ENCODE measurements at regions not wholly inside any gene's neighbourhood (a gene's known extent, or its start where the extent isn't known, plus 50 kb on each side); places are given as distances from the start of the nearest gene placed in this dataset.

DNA sequence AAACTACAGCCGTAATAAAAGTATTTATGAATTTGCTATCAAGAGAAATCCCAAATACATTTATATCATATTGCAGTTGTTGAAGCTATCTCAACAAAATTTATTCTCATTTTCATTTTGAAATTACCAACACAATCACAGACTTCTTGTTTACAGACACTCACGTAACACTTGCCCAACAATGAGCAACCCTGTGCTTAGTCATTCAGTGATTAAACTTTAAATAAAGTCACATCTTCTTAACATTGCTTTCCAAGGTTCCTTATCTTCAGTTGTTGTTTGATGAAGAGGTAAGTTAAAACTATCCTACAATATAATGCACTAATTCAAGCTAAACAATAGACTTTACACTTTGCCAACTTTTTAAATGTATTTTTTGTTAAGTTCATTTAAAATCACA lies 601.8 kb downstream of the SLC16A7 start:
- Histone ChIP-seq H3K27me3 (replicated peaks; ENCODE audit: insufficient read depth) (no peaks in the 10 kb centered on the region), H3K4me1 (ENCODE audit: control insufficient read depth in 1 of 2, low read depth in 2 of 2) (no peaks in the 10 kb centered on the region), H3K4me3 (no peak overlapping the region), H3K27ac (no peak overlapping the region), H3K36me3 (no peaks in the 10 kb centered on the region), H3K9me3 (no peaks in the 10 kb centered on the region)
- DNase-seq (ENCODE audit: low spot score) = no peak
- ATAC-seq (ENCODE audit: insufficient number of reproducible peaks, low FRiP score, low read depth) = no peak
- TF ChIP-seq, protein P1, sequence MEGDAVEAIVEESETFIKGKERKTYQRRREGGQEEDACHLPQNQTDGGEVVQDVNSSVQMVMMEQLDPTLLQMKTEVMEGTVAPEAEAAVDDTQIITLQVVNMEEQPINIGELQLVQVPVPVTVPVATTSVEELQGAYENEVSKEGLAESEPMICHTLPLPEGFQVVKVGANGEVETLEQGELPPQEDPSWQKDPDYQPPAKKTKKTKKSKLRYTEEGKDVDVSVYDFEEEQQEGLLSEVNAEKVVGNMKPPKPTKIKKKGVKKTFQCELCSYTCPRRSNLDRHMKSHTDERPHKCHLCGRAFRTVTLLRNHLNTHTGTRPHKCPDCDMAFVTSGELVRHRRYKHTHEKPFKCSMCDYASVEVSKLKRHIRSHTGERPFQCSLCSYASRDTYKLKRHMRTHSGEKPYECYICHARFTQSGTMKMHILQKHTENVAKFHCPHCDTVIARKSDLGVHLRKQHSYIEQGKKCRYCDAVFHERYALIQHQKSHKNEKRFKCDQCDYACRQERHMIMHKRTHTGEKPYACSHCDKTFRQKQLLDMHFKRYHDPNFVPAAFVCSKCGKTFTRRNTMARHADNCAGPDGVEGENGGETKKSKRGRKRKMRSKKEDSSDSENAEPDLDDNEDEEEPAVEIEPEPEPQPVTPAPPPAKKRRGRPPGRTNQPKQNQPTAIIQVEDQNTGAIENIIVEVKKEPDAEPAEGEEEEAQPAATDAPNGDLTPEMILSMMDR (IDR thresholded peaks at IDR 0.05) = no peak

DNA sequence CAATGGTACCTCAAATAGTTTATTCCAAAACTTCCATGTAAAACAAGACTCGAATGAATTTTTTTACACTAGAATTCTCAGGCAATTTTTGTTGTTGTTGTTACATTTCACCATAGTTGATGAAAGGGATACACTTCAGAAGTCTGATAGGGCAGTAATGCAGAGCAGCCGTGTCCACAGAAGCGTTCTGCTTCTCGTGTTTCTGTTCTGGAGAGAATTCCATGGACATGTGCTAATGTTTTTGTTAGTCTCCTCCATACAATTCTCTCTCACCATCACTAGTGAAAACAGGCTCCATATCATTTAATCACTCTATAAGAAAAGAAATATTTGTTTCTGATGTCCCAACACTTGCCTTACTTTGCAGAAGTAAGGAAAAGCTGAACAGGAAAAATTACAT lies 606.1 kb downstream of the SLC16A7 start:
- Histone ChIP-seq H3K27ac (no peak overlapping the region), H3K36me3 (no peaks in the 10 kb centered on the region), H3K27me3 (replicated peaks; ENCODE audit: insufficient read depth) (no peaks in the 10 kb centered on the region), H3K4me3 (no peak overlapping the region), H3K4me1 (ENCODE audit: control insufficient read depth in 1 of 2, low read depth in 2 of 2) (no peaks in the 10 kb centered on the region), H3K9me3 (no peaks in the 10 kb centered on the region)
- TF ChIP-seq, protein P1 (IDR thresholded peaks at IDR 0.05) = no peak
- DNase-seq (ENCODE audit: low spot score) (no peak), ATAC-seq (ENCODE audit: insufficient number of reproducible peaks, low FRiP score, low read depth) (no peak)

DNA sequence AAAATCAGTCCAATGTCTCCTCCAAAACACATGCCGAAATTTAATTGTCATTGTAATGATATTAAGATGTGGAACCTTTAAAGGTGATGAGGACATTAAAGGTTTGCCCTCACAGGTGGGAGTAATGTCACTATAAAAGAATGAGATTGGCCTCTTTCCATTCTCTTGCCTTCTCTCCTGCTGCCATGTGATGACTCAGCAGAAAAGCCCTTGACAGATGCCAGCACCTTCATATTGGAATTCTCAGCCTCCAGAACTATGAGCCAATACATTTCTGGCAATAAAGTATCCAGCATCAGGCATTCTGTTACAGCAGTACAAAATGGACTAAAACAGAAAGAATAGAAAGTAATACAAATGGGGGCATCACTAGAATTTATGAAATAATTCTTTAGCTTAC lies 609.7 kb downstream of the SLC16A7 start:
- TF ChIP-seq, protein P1 (IDR thresholded peaks at IDR 0.05) = no peak
- DNase-seq (ENCODE audit: low spot score) = no peak

DNA sequence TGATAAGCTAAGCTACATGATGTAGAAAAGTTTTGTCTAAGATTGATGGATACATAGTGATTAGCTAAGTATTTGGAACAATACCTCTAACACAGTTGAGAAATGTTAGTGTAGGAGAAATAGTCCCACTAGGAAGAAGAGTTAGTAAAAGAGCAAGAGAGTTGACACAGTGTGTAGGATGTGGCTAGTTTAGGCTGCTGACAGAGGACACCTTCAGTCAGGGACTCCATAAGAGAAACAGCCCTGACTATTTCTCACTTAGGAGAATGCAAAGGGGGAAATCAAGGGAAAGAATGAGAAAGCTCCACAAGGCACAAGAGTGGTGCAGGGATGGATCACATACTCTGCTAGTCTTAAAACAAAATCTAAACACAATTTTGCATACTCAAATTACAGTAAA lies 613.7 kb downstream of the SLC16A7 start:
- no peak for ATAC-seq (ENCODE audit: insufficient number of reproducible peaks, low FRiP score, low read depth)

More for the DNA sequence above, 609.7 kb downstream of the SLC16A7 start:
- no peak overlapping the region for H3K27ac ChIP-seq
- no peaks in the 10 kb centered on the region for H3K9me3 ChIP-seq
- no peaks in the 10 kb centered on the region for H3K27me3 ChIP-seq (replicated peaks; ENCODE audit: insufficient read depth)
- H3K4me3 ChIP-seq = no peak overlapping the region
- no peak for ATAC-seq (ENCODE audit: insufficient number of reproducible peaks, low FRiP score, low read depth)
- H3K4me1 ChIP-seq (ENCODE audit: control insufficient read depth in 1 of 2, low read depth in 2 of 2) = no peaks in the 10 kb centered on the region
- no peaks in the 10 kb centered on the region for H3K36me3 ChIP-seq

DNA sequence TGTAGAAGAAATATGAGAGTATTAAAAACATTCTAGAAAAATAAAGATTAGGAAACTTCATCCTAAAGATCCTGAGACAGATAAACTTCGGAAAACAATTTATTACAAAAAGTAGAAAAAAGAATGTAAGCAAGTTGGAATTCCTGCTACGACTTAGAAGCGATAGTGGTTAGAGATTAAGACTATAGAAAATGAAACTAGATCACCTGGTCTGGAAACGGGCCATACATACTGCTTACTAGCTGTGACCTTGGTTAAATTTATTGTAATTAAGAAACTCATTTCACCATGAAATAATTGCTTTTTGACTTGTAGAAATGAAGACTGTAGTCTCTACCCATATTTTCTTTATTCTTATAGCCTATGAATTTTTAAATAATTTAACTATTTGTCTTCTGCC lies 614.1 kb downstream of the SLC16A7 start:
- no peaks in the 10 kb centered on the region for H3K4me1 ChIP-seq (ENCODE audit: control insufficient read depth in 1 of 2, low read depth in 2 of 2)
- DNase-seq (ENCODE audit: low spot score) (no peak), ATAC-seq (ENCODE audit: insufficient number of reproducible peaks, low FRiP score, low read depth) (no peak)
- no peak overlapping the region for H3K4me3 ChIP-seq
- H3K9me3 ChIP-seq = no peaks in the 10 kb centered on the region
- H3K27ac ChIP-seq = no peak overlapping the region
- no peaks in the 10 kb centered on the region for H3K27me3 ChIP-seq (replicated peaks; ENCODE audit: insufficient read depth)
- TF ChIP-seq, protein P1 (IDR thresholded peaks at IDR 0.05) = no peak
- H3K36me3 ChIP-seq = no peaks in the 10 kb centered on the region

More for the DNA sequence above, 613.7 kb downstream of the SLC16A7 start:
- Histone ChIP-seq H3K27ac (no peak overlapping the region), H3K27me3 (replicated peaks; ENCODE audit: insufficient read depth) (no peaks in the 10 kb centered on the region), H3K36me3 (no peaks in the 10 kb centered on the region), H3K4me3 (no peak overlapping the region), H3K9me3 (no peaks in the 10 kb centered on the region), H3K4me1 (ENCODE audit: control insufficient read depth in 1 of 2, low read depth in 2 of 2) (no peaks in the 10 kb centered on the region)
- no peak for DNase-seq (ENCODE audit: low spot score)
- TF ChIP-seq, protein P1 (IDR thresholded peaks at IDR 0.05) = no peak

Measured in thoracic aorta (tissue), 2 donors.